ENCODE measurements at regions not wholly inside any gene's neighbourhood (a gene's known extent, or its start where the extent isn't known, plus 50 kb on each side); places are given as distances from the start of the nearest gene placed in this dataset.

DNA sequence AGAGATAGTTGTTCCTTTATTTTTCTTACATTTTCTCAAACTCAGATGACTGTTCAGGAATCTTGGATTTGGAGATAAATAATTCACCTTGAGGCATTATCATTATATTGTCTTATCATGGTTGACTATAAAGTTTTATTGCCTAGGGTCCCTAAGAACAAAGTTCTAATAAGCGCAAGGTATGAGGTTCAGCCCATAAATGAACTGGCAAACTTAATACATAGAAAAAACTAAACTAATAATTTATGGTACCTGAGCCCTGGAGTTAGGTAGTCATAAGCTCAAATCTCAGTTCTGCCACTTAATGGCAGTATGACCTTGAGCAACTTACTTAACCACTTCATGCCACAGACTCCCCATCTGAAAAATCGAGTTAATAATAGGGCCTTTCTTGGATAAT lies 334.0 kb upstream of the PBX1 start:
- Mint-ChIP-seq H3K36me3 (ENCODE audit: insufficient read depth) (no peaks in the 10 kb centered on the region), H3K9me3 (peaks cover 7 to 12% of the 10 kb centered on the region in 2 donors), H3K4me3 (no peak overlapping the region), H3K27me3 (no peaks in the 10 kb centered on the region), H3K27ac (no peak overlapping the region), H3K4me1 (ENCODE audit: low read depth in 2 of 2) (no peaks in the 10 kb centered on the region)
- DNase-seq (no peak), ATAC-seq (replicated peaks) (no peak)

- Mint-ChIP-seq H3K4me1 (ENCODE audit: low read depth in 2 of 2) (no peaks in the 10 kb centered on the region), H3K9me3 (peaks cover 7 to 12% of the 10 kb centered on the region in 2 donors), H3K27me3 (no peaks in the 10 kb centered on the region), H3K36me3 (ENCODE audit: insufficient read depth) (no peaks in the 10 kb centered on the region), H3K4me3 (no peak overlapping the region), H3K27ac (no peak overlapping the region)
- DNase-seq (no peak), ATAC-seq (replicated peaks) (no peak)
Observed at GRCh38 chr1:164226977-164227376, 332.0 kb upstream of the PBX1 start.

GRCh38 chr1:164228928-164229327 lies 330.1 kb upstream of the PBX1 start:
- no peaks in the 10 kb centered on the region for H3K4me1 Mint-ChIP-seq (ENCODE audit: low read depth in 2 of 2)
- no peak overlapping the region for H3K4me3 Mint-ChIP-seq
- H3K36me3 Mint-ChIP-seq (ENCODE audit: insufficient read depth) = no peaks in the 10 kb centered on the region
- no peaks in the 10 kb centered on the region for H3K27me3 Mint-ChIP-seq
- ATAC-seq (replicated peaks) (no peak), DNase-seq (no peak)
- no peak overlapping the region for H3K27ac Mint-ChIP-seq
- H3K9me3 Mint-ChIP-seq = peaks cover 7 to 12% of the 10 kb centered on the region in 2 donors

DNA sequence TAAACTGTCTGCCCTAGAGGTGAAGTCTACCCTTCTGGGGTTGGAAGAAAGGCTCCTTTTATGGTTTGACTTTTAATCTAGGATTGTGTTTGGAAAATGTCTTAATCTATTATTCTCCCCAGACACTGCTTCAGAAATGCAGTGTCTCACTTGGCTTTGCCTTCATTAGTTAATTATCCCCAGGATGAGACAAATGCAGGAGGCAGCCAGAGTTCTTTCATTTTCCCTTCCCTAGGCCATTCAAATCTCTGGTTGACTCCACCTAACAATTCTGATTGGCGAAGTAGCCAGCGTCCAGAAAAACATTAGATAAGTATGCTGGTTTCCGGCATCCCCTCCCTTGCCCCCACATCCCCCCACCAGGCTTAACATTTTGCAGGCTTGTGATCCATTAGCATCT lies 325.8 kb upstream of the PBX1 start:
- Mint-ChIP-seq H3K27me3 (no peaks in the 10 kb centered on the region), H3K4me1 (ENCODE audit: low read depth in 2 of 2) (no peaks in the 10 kb centered on the region), H3K27ac (no peak overlapping the region), H3K36me3 (ENCODE audit: insufficient read depth) (no peaks in the 10 kb centered on the region), H3K9me3 (peaks cover 0 to 12% of the 10 kb centered on the region in 2 donors), H3K4me3 (no peak overlapping the region)
- ATAC-seq (replicated peaks) = no peak
- DNase-seq = no peak

- Mint-ChIP-seq H3K9me3 (peaks cover 6 to 9% of the 10 kb centered on the region in 2 donors), H3K36me3 (ENCODE audit: insufficient read depth) (no peaks in the 10 kb centered on the region), H3K27me3 (no peaks in the 10 kb centered on the region), H3K4me1 (ENCODE audit: low read depth in 2 of 2) (no peaks in the 10 kb centered on the region), H3K27ac (no peak overlapping the region), H3K4me3 (no peak overlapping the region)
- DNase-seq (no peak), ATAC-seq (replicated peaks) (no peak)
Observed at GRCh38 chr1:164240081-164240480, 318.9 kb upstream of the PBX1 start.

- DNase-seq (no peak), ATAC-seq (replicated peaks) (no peak)
- no peaks in the 10 kb centered on the region for H3K4me1 Mint-ChIP-seq (ENCODE audit: low read depth in 2 of 2)
- H3K27me3 Mint-ChIP-seq = no peaks in the 10 kb centered on the region
- H3K27ac Mint-ChIP-seq = no peak overlapping the region
- no peaks in the 10 kb centered on the region for H3K36me3 Mint-ChIP-seq (ENCODE audit: insufficient read depth)
- peaks cover 4 to 7% of the 10 kb centered on the region in 2 donors for H3K9me3 Mint-ChIP-seq
- no peak overlapping the region for H3K4me3 Mint-ChIP-seq
Observed at GRCh38 chr1:164250365-164250764, 308.6 kb upstream of the PBX1 start.

DNA sequence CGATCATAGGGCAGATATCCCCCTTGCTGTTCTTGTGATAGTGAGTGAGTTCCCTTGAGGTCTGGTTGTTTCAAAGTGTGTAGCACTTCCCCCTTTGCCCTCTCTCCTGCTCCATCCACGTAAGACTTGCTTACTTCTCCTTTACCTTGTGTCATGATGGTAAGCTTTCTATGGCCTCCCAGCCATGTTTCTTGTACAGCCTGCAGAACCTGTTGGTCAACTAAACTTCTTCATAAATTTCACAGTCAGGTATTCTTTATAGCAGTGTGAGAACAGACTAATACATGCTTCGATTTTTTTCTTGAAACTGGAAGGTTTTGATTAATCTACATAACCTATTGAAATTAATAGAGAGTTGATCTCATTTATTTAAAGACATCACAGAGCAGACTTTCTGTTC lies 302.5 kb upstream of the PBX1 start:
- Mint-ChIP-seq H3K4me3 (no peak overlapping the region), H3K9me3 (peaks cover 5 to 15% of the 10 kb centered on the region in 2 donors)

DNA sequence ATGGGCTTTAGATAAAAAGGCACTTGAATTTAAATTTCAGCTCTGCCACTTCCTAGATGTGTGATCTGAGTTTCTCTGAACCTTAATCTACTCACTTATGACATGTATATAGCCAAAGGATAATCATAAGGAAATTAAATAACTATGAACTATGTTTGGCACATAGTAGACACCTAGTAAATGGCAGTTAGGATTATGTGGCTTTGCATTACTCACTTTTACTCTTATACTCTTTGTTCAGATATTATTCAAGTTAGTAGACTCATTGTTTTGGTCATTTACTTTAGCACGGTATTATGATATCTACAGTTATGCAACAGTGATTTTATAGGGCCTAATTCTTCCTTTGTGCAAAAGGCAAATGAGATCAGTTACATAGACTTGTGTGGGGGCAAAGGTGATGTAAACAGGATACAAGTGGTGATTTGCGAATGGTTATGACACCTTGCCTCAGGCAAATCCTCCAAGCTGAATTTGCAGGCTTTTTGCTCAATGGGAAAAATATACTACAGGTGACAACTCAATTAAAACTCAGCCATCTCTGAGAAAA lies 297.2 kb upstream of the PBX1 start:
- Mint-ChIP-seq H3K4me3 (no peak overlapping the region), H3K27ac (no peak overlapping the region), H3K4me1 (ENCODE audit: low read depth in 2 of 2) (no peaks in the 10 kb centered on the region), H3K27me3 (no peaks in the 10 kb centered on the region), H3K36me3 (ENCODE audit: insufficient read depth) (no peaks in the 10 kb centered on the region), H3K9me3 (peaks cover 7 to 8% of the 10 kb centered on the region in 2 donors)
- no peak for ATAC-seq (replicated peaks)
- DNase-seq = no peak

More for the DNA sequence above, 302.5 kb upstream of the PBX1 start:
- DNase-seq = no peak
- H3K4me1 Mint-ChIP-seq (ENCODE audit: low read depth in 2 of 2) = no peaks in the 10 kb centered on the region
- H3K27ac Mint-ChIP-seq = no peak overlapping the region
- no peaks in the 10 kb centered on the region for H3K36me3 Mint-ChIP-seq (ENCODE audit: insufficient read depth)
- H3K27me3 Mint-ChIP-seq = no peaks in the 10 kb centered on the region
- ATAC-seq (replicated peaks) = no peak

GRCh38 chr1:164263540-164263939 lies 295.4 kb upstream of the PBX1 start:
- peaks cover 0 to 6% of the 10 kb centered on the region in 2 donors for H3K9me3 Mint-ChIP-seq
- no peak for ATAC-seq (replicated peaks)

GRCh38 chr1:164265232-164265631 lies 293.8 kb upstream of the PBX1 start:
- H3K27ac Mint-ChIP-seq = no peak overlapping the region
- ATAC-seq (replicated peaks) (no peak), DNase-seq (no peak)
- H3K27me3 Mint-ChIP-seq = no peaks in the 10 kb centered on the region
- no peak overlapping the region for H3K4me3 Mint-ChIP-seq
- H3K36me3 Mint-ChIP-seq (ENCODE audit: insufficient read depth) = no peaks in the 10 kb centered on the region
- H3K9me3 Mint-ChIP-seq = peaks cover 0 to 6% of the 10 kb centered on the region in 2 donors
- no peaks in the 10 kb centered on the region for H3K4me1 Mint-ChIP-seq (ENCODE audit: low read depth in 2 of 2)

More at GRCh38 chr1:164263540-164263939, 295.4 kb upstream of the PBX1 start:
- Mint-ChIP-seq H3K27ac (no peak overlapping the region), H3K27me3 (no peaks in the 10 kb centered on the region), H3K36me3 (ENCODE audit: insufficient read depth) (no peaks in the 10 kb centered on the region), H3K4me1 (ENCODE audit: low read depth in 2 of 2) (no peaks in the 10 kb centered on the region), H3K4me3 (no peak overlapping the region)
- DNase-seq = no peak

- H3K4me3 Mint-ChIP-seq = no peak overlapping the region
- H3K27ac Mint-ChIP-seq = no peak overlapping the region
- DNase-seq (no peak), ATAC-seq (replicated peaks) (no peak)
- H3K27me3 Mint-ChIP-seq = no peaks in the 10 kb centered on the region
- no peaks in the 10 kb centered on the region for H3K36me3 Mint-ChIP-seq (ENCODE audit: insufficient read depth)
- peaks cover 0 to 4% of the 10 kb centered on the region in 2 donors for H3K9me3 Mint-ChIP-seq
- H3K4me1 Mint-ChIP-seq (ENCODE audit: low read depth in 2 of 2) = no peaks in the 10 kb centered on the region
Observed at GRCh38 chr1:164272156-164272555, 286.8 kb upstream of the PBX1 start.

- Mint-ChIP-seq H3K27ac (no peak overlapping the region), H3K4me3 (no peak overlapping the region), H3K36me3 (ENCODE audit: insufficient read depth) (no peaks in the 10 kb centered on the region), H3K9me3 (peaks cover 3 to 20% of the 10 kb centered on the region in 2 donors), H3K4me1 (ENCODE audit: low read depth in 2 of 2) (no peaks in the 10 kb centered on the region), H3K27me3 (no peaks in the 10 kb centered on the region)
- DNase-seq = no peak
- no peak for ATAC-seq (replicated peaks)
Observed at GRCh38 chr1:164296172-164296571, 262.8 kb upstream of the PBX1 start.

- DNase-seq (no peak), ATAC-seq (replicated peaks) (no peak)
- H3K4me1 Mint-ChIP-seq (ENCODE audit: low read depth in 2 of 2) = no peaks in the 10 kb centered on the region
- H3K27ac Mint-ChIP-seq = no peak overlapping the region
- no peak overlapping the region for H3K4me3 Mint-ChIP-seq
- H3K27me3 Mint-ChIP-seq = no peaks in the 10 kb centered on the region
- peaks cover 14 to 24% of the 10 kb centered on the region in 2 donors for H3K9me3 Mint-ChIP-seq
- no peaks in the 10 kb centered on the region for H3K36me3 Mint-ChIP-seq (ENCODE audit: insufficient read depth)
Observed at GRCh38 chr1:164308101-164308500, 250.9 kb upstream of the PBX1 start.

DNA sequence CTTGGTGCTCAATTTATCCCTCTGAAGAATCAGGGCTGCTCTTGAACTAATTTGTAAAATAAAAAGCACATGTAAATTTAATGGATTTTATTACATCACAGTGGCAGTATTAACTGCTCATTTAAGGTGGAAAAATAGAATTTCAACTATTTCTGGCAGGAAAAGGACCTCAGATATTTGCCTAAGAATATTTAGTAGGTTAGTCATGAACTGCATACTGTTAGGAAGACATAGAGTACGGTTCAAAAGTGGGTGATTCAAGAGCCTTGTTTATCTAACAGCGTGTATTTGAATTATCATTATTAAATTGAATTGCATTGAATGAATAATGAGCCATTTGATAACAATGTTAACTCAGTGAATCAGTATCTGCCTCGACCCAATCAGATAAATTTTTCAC lies 248.8 kb upstream of the PBX1 start:
- Mint-ChIP-seq H3K9me3 (peaks cover 5 to 14% of the 10 kb centered on the region in 2 donors), H3K4me1 (ENCODE audit: low read depth in 2 of 2) (no peaks in the 10 kb centered on the region), H3K36me3 (ENCODE audit: insufficient read depth) (no peaks in the 10 kb centered on the region), H3K27ac (no peak overlapping the region), H3K4me3 (no peak overlapping the region), H3K27me3 (no peaks in the 10 kb centered on the region)
- ATAC-seq (replicated peaks) (no peak), DNase-seq (no peak)

- Mint-ChIP-seq H3K36me3 (ENCODE audit: insufficient read depth) (no peaks in the 10 kb centered on the region), H3K27ac (no peak overlapping the region), H3K9me3 (peaks cover 1 to 16% of the 10 kb centered on the region in 2 donors), H3K4me3 (no peak overlapping the region), H3K27me3 (no peaks in the 10 kb centered on the region), H3K4me1 (ENCODE audit: low read depth in 2 of 2) (no peaks in the 10 kb centered on the region)
- DNase-seq (no peak), ATAC-seq (replicated peaks) (no peak)
Observed at GRCh38 chr1:164311377-164311776, 247.6 kb upstream of the PBX1 start.
